Stomach (tissue), 8 donors: ENCODE measurements at regions not wholly inside any gene's neighbourhood (a gene's known extent, or its start where the extent isn't known, plus 50 kb on each side); places are given as distances from the start of the nearest gene placed in this dataset.
A peak's percentile ranks its signal among the peaks of the same experiment; 100 is the strongest.

Experiments
- DNase-seq, 2 donors: peaks; one replicate each; pipeline versions ENCODE4 v3.0.0 to v3.0.0-alpha.2; 2013 to 2019
- H3K27ac ChIP-seq, 5 donors: fragments of 200-600 bp in 4 of 5; sonication (generic) in 4 of 5; one replicate each; pipeline ENCODE4 v1.5.1; 2013 to 2019; ENCODE audit warnings: mild to moderate bottlenecking in 1 of 5, moderate library complexity in 1 of 5
- H3K27me3 ChIP-seq, 3 donors: fragments of 200-600 bp; sonication (generic); one replicate each; pipeline ENCODE4 v1.5.1; 2017 to 2019; ENCODE audit warnings: mixed run types in 1 of 3
- H3K36me3 ChIP-seq, 4 donors: fragments of 200-600 bp; sonication (generic); 1 replicate in 3 of 4; 2 replicates in 1 of 4; pipeline ENCODE4 v1.5.1; 2016 to 2019
- H3K4me1 ChIP-seq, 4 donors: fragments of 200-600 bp; sonication (generic); one replicate each; pipeline ENCODE4 v1.5.1; 2016 to 2019
- H3K4me3 ChIP-seq, 4 donors: fragments of 200-600 bp; sonication (generic) in 3 of 4; one replicate each; pipeline ENCODE4 v1.5.1; 2016 to 2019; ENCODE audit warnings: mild to moderate bottlenecking in 1 of 4
- H3K9me3 ChIP-seq, 4 donors: fragments of 200-600 bp; sonication (generic); one replicate each; pipeline ENCODE4 v1.5.1; 2016 to 2019
- EP300 ChIP-seq: sonication (generic); formaldehyde crosslinking; IDR thresholded peaks from one replicate; pipeline ENCODE4 v1.6.1; 2017; ENCODE audit warnings: antibody characterized with exemption
- POLR2A ChIP-seq, 4 donors: fragments of 450-650 bp; IDR thresholded peaks; one replicate each; pipeline ENCODE4 v1.6.1; 2016; ENCODE audit warnings: antibody characterized with exemption in 4 of 4, control low read depth in 2 of 4, mild to moderate bottlenecking in 1 of 4, moderate library complexity in 1 of 4
- POLR2AphosphoS5 ChIP-seq, 3 donors: sonication (generic); formaldehyde crosslinking; IDR thresholded peaks; one replicate each; pipeline ENCODE4 v1.6.1; 2016; ENCODE audit warnings: antibody characterized with exemption in 3 of 3
- WGBS, 5 donors: extraction: QIAGEN DNeasy Blood & Tissue Kit in 3 of 5; methylation state at CpG; one replicate each; pipeline versions ENCODE4 v1.1.5 to v1.1.7; 2013 to 2018; 5-methylcytosine and 5-hydroxymethylcytosine counted together
- intact Hi-C: fragments of 100-400 bp; cut with DNase I; formaldehyde crosslinking; loops from one replicate; pipeline ENCODE4 v1.15.1; 2023; ENCODE audit warnings: low total_unique reads
- TF ChIP-seq, protein P1 (sequence below), 7 experiments: fragments of 450-650 bp in 4 of 7; fragments of 200-600 bp in 3 of 7; sonication (generic) in 3 of 7; IDR thresholded peaks; one replicate each; pipeline ENCODE4 v1.5.1; 2016 to 2019; ENCODE audit warnings: antibody characterized with exemption in 7 of 7, control low read depth in 2 of 7, mild to moderate bottlenecking in 1 of 7
- donor health status: healthy with polysubstance abuse.
- donor health status: Bipolar disorder and iron deficiency.
- donor health status: healthy.

DNA sequence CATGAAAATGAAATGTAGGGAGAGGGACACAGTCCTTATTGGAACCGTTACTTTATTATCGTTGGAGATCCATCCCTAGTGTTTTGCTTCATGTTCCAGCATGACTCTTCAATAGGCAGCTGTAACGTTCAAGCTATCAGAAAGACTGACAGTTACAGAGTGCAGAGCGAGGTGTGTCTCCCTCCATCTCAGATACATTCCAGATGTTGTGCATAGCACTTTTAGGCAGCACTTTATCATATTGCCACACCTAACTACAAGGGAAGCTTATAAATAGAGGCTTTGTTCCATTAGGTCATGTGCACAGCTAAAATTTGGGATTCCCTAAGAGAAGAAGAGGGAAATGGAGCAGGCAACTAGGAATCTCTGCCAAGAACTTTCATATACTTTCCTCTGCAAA is 1009.6 kb downstream of the ROBO2 start:
- DNase-seq = peak in 1 of 2 donors; percentile 5
- Histone ChIP-seq H3K4me3 (no peak overlapping the region), H3K27ac (no peak overlapping the region), H3K27me3 (no peaks in the 10 kb centered on the region), H3K36me3 (no peaks in the 10 kb centered on the region), H3K4me1 (no peaks in the 10 kb centered on the region), H3K9me3 (no peaks in the 10 kb centered on the region)
- 74 to 86% (median 81%) methylated on average over 4 of the region's 4 CpGs for WGBS, 5 donors
- no peak for TF ChIP-seq POLR2AphosphoS5 (IDR thresholded peaks at IDR 0.05)
- TF ChIP-seq, protein P1, sequence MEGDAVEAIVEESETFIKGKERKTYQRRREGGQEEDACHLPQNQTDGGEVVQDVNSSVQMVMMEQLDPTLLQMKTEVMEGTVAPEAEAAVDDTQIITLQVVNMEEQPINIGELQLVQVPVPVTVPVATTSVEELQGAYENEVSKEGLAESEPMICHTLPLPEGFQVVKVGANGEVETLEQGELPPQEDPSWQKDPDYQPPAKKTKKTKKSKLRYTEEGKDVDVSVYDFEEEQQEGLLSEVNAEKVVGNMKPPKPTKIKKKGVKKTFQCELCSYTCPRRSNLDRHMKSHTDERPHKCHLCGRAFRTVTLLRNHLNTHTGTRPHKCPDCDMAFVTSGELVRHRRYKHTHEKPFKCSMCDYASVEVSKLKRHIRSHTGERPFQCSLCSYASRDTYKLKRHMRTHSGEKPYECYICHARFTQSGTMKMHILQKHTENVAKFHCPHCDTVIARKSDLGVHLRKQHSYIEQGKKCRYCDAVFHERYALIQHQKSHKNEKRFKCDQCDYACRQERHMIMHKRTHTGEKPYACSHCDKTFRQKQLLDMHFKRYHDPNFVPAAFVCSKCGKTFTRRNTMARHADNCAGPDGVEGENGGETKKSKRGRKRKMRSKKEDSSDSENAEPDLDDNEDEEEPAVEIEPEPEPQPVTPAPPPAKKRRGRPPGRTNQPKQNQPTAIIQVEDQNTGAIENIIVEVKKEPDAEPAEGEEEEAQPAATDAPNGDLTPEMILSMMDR (IDR thresholded peaks at IDR 0.05) = no peak
- TF ChIP-seq POLR2A (IDR thresholded peaks at IDR 0.05) = no peak
- no peak for TF ChIP-seq EP300
- intact Hi-C loops = no loop called here

DNA sequence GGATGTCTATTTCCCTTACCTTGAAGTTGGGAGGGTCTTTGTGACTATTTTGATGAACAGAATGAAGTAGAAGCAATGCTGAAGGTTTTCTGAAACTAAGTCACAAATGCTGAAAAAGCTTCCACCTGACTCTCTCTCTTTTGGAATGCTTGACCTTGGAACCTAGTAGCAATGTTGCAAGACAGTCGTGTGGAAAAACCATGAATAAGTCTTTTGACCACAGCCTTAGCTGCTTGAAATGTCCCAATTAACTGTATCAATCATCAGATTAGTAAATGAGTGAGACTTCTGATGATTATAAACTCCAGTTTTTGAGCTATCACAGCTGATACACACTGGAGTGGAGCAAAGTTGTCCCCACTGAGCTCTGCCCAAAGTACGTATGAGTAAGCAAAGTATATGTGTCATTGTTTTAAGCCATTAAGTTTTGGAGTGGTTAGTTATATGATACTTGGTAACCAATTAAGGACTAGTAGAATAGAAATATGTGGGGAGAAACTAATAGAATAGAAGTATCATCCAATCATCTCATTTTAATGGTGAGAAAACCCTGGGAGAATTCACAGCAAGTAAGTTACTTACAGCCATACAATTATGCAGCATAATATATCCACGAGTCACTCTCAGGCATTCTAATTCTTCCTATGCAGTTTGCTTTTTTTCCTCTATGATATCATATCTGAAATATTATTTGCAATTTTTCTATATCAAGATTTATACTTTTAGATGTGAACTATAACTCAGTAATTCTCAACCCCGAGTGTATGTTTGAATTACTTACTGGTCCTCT is 1010.6 kb downstream of the ROBO2 start:
- 56 to 75% (median 61%) methylated on average over 4 of the region's 4 CpGs for WGBS, 5 donors
- no peaks in the 10 kb centered on the region for H3K27me3 ChIP-seq
- no peak for DNase-seq
- no peaks in the 10 kb centered on the region for H3K36me3 ChIP-seq
- no peak overlapping the region for H3K4me3 ChIP-seq
- H3K27ac ChIP-seq = no peak overlapping the region
- intact Hi-C loops = no loop called here
- TF ChIP-seq POLR2A (IDR thresholded peaks at IDR 0.05) = no peak
- TF ChIP-seq EP300 = no peak
- TF ChIP-seq, protein P1 (IDR thresholded peaks at IDR 0.05) = no peak
- TF ChIP-seq POLR2AphosphoS5 (IDR thresholded peaks at IDR 0.05) = no peak
- no peaks in the 10 kb centered on the region for H3K9me3 ChIP-seq
- no peaks in the 10 kb centered on the region for H3K4me1 ChIP-seq

DNA sequence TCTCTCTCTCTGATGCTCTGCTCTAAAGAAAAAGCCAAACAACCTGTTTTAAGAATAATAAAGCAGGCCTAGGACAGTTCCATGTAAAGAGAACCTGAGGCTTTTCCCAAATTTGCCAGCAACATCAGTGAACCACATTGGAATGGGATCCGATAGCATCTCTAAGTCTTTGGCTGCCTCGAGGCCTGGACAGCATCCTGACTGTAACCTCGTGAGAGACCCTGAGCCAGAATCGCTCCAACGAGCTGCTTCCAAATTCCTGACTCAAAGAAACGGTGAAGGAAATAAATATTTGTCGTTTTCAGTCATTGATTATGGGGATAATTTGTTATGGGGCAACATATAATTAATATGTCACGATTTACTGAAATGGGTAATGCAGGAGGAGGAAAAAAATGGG is 1012.8 kb downstream of the ROBO2 start:
- no peak for DNase-seq
- H3K9me3 ChIP-seq = no peaks in the 10 kb centered on the region
- H3K4me1 ChIP-seq = no peaks in the 10 kb centered on the region
- H3K4me3 ChIP-seq = no peak overlapping the region
- H3K36me3 ChIP-seq = no peaks in the 10 kb centered on the region
- no peaks in the 10 kb centered on the region for H3K27me3 ChIP-seq
- 84 to 92% (median 88%) methylated on average over 8 of the region's 8 CpGs for WGBS, 5 donors
- no peak overlapping the region for H3K27ac ChIP-seq
- intact Hi-C loops = no loop called here
- TF ChIP-seq POLR2A (IDR thresholded peaks at IDR 0.05) (no peak), POLR2AphosphoS5 (IDR thresholded peaks at IDR 0.05) (no peak), EP300 (no peak)
- TF ChIP-seq, protein P1 (IDR thresholded peaks at IDR 0.05) = no peak

DNA sequence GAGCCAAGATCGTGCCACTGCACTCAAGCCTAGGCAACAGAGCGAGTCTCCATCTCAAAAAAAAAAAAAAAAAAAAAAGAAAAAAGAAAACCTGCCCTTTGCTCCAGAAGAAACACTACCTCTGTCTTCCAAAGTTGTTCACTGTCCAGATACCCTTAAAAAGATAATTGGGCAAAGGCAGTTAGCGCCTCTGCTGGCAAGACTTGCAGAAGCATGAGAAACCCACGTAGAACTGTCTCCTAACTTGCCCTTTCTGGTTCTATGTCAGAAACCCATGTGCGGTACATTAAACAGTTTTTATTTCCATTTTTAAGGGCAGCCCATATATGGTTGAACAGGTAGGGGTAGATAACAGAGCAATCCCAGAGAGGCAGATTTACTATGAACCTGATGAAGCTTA is 1026.4 kb downstream of the ROBO2 start:
- Histone ChIP-seq H3K4me1 (no peaks in the 10 kb centered on the region), H3K27me3 (no peaks in the 10 kb centered on the region), H3K36me3 (no peaks in the 10 kb centered on the region), H3K27ac (no peak overlapping the region), H3K4me3 (no peak overlapping the region), H3K9me3 (no peaks in the 10 kb centered on the region)
- no peak for TF ChIP-seq POLR2AphosphoS5 (IDR thresholded peaks at IDR 0.05)
- TF ChIP-seq, protein P1 (IDR thresholded peaks at IDR 0.05) = no peak
- TF ChIP-seq POLR2A (IDR thresholded peaks at IDR 0.05) = no peak
- TF ChIP-seq EP300 = no peak
- intact Hi-C loops = no loop called here
- whole genome bisulfite sequencing, 5 donors = 79 to 98% (median 92%) methylated on average over 5 of the region's 5 CpGs
- no peak for DNase-seq
